Keratinocyte (primary cell): ENCODE measurements at regions not wholly inside any gene's neighbourhood (a gene's known extent, or its start where the extent isn't known, plus 50 kb on each side); places are given as distances from the start of the nearest gene placed in this dataset.

Experiments
- DNase-seq: peaks from one replicate; pipeline ENCODE4 v3.0.0-alpha.2; 2011; ENCODE audit warnings: low read depth, missing footprints, low spot score
- FAIRE-seq: peaks from 2 replicates; lab custom pipeline; 2011; peaks lifted over from hg19 to GRCh38; lab: Jason Lieb, UNC
- H2AFZ ChIP-seq: 2 replicates; pipeline ENCODE4 v1.6.0; 2012; ENCODE audit warnings: low read length, control low read depth, inconsistent platforms; ENCODE audit not compliant: control insufficient read depth
- H3K27ac ChIP-seq: 2 replicates; pipeline ENCODE4 v1.5.1; 2011; ENCODE audit warnings: low read length; ENCODE audit not compliant: control insufficient read depth, insufficient read depth
- H3K27me3 ChIP-seq: 3 replicates; pipeline ENCODE4 v1.6.0; 2011; ENCODE audit warnings: low read length; ENCODE audit not compliant: control insufficient read depth, insufficient read depth; ENCODE audit errors: extremely low read depth
- H3K36me3 ChIP-seq, 2 experiments: 2 replicates in 1 of 2; 3 replicates in 1 of 2; pipeline ENCODE4 v1.5.1; 2011; ENCODE audit warnings: low read length in 2 of 2, mild to moderate bottlenecking in 1 of 2; ENCODE audit not compliant: control insufficient read depth in 2 of 2, insufficient read depth in 2 of 2; ENCODE audit errors: extremely low read depth in 1 of 2
- H3K4me1 ChIP-seq: 3 replicates; pipeline ENCODE4 v1.5.1; 2011; ENCODE audit warnings: low read length; ENCODE audit not compliant: control insufficient read depth, insufficient read depth; ENCODE audit errors: extremely low read depth
- H3K4me2 ChIP-seq: 3 replicates; pipeline ENCODE4 v1.6.0; 2011; ENCODE audit warnings: low read depth, low read length; ENCODE audit not compliant: control insufficient read depth, insufficient read depth; ENCODE audit errors: extremely low read depth
- H3K4me3 ChIP-seq, 3 experiments: fragments of 200-600 bp in 1 of 3; sonication (generic) in 1 of 3; 2 replicates in 2 of 3; 3 replicates in 1 of 3; pipeline ENCODE4 v1.5.1; 2011 to 2016; ENCODE audit warnings: low read length in 3 of 3, mild to moderate bottlenecking in 3 of 3, control low read depth in 2 of 3, inconsistent platforms in 1 of 3, low read depth in 1 of 3, mixed read lengths in 1 of 3, mixed run types in 1 of 3, moderate library complexity in 1 of 3; ENCODE audit not compliant: control insufficient read depth in 2 of 3, insufficient read depth in 2 of 3; ENCODE audit errors: extremely low read depth in 1 of 3
- H3K79me2 ChIP-seq: 2 replicates; pipeline ENCODE4 v1.6.0; 2012; ENCODE audit warnings: low read length; ENCODE audit not compliant: control insufficient read depth, insufficient read depth
- H3K9ac ChIP-seq: 3 replicates; pipeline ENCODE4 v1.6.0; 2011; ENCODE audit warnings: low read length; ENCODE audit not compliant: control insufficient read depth, insufficient read depth; ENCODE audit errors: extremely low read depth
- H3K9me1 ChIP-seq: 3 replicates; pipeline ENCODE4 v1.6.0; 2011; ENCODE audit warnings: low read length; ENCODE audit not compliant: control insufficient read depth, insufficient read depth; ENCODE audit errors: extremely low read depth
- H3K9me3 ChIP-seq: 2 replicates; pipeline ENCODE4 v1.5.1; 2012; ENCODE audit warnings: low read depth, low read length; ENCODE audit not compliant: control insufficient read depth
- H4K20me1 ChIP-seq: 3 replicates; pipeline ENCODE4 v1.6.0; 2011; ENCODE audit warnings: low read length; ENCODE audit not compliant: control insufficient read depth, insufficient read depth; ENCODE audit errors: extremely low read depth
- CTCF ChIP-seq, 3 experiments: IDR thresholded peaks in 1 of 3; conservative IDR thresholded peaks in 1 of 3; optimal IDR thresholded peaks in 1 of 3; 2 replicates in 2 of 3; 3 replicates in 1 of 3; pipeline versions ENCODE3 to v1.5.1; 2011; ENCODE audit warnings: low read length in 3 of 3, mild to moderate bottlenecking in 3 of 3, moderate library complexity in 2 of 3, control low read depth in 1 of 3, inconsistent platforms in 1 of 3; ENCODE audit not compliant: insufficient read depth in 2 of 3; ENCODE audit errors: extremely low read depth in 1 of 3
- EZH2 ChIP-seq: IDR thresholded peaks from one replicate; pipeline ENCODE4 v1.6.1; 2012; ENCODE audit warnings: inconsistent platforms, mild to moderate bottlenecking, low read length, moderate library complexity
- dilution Hi-C: fragments of 300-500 bp; cut with MboI; formaldehyde crosslinking; loops from one replicate; pipeline ENCODE4 v1.7.0; 2020; ENCODE audit warnings: low sequenced_read_pairs; ENCODE audit not compliant: extremely low pct_ligation_motif_present

- Histone ChIP-seq H3K9me1 (no peaks in the 10 kb centered on the region), H4K20me1 (no peaks in the 10 kb centered on the region), H3K9ac (no peak overlapping the region), H3K27me3 (no peaks in the 10 kb centered on the region), H3K4me1 (peaks cover 4% of the 10 kb centered on the region), H3K36me3 (no peaks in the 10 kb centered on the region), H3K4me3 (no peak overlapping the region), H3K79me2 (no peaks in the 10 kb centered on the region), H2AFZ (no peak overlapping the region), H3K27ac (no peak overlapping the region), H3K9me3 (no peaks in the 10 kb centered on the region), H3K4me2 (no peak overlapping the region)
- DNase-seq = no peak
- no peak for FAIRE-seq
- dilution Hi-C loops = no loop called here
- TF ChIP-seq EZH2 (no peak), CTCF (optimal IDR thresholded peaks at IDR 0.05 in 1 of 3, IDR thresholded peaks at IDR 0.05 in 1 of 3, conservative IDR thresholded peaks at IDR 0.05 in 1 of 3; ENCODE audit: extremely low read depth in 1 of 3, insufficient read depth in 2 of 3, low read length in 3 of 3) (no peak)
These were observed 172.4 kb upstream of the IVNS1ABP start for GRCh38 chr1:185489406-185489805.

- no peak overlapping the region for H3K4me3 ChIP-seq
- peaks cover 4% of the 10 kb centered on the region for H3K4me1 ChIP-seq
- H3K9ac ChIP-seq = no peak overlapping the region
- FAIRE-seq (peak; percentile 83), DNase-seq (no peak)
- H3K27ac ChIP-seq = no peak overlapping the region
- no peaks in the 10 kb centered on the region for H3K9me1 ChIP-seq
- H3K36me3 ChIP-seq = no peaks in the 10 kb centered on the region
- no peaks in the 10 kb centered on the region for H3K27me3 ChIP-seq
- TF ChIP-seq EZH2 (no peak), CTCF (optimal IDR thresholded peaks at IDR 0.05 in 1 of 3, IDR thresholded peaks at IDR 0.05 in 1 of 3, conservative IDR thresholded peaks at IDR 0.05 in 1 of 3; ENCODE audit: extremely low read depth in 1 of 3, insufficient read depth in 2 of 3, low read length in 3 of 3) (no peak)
- dilution Hi-C loops = no loop called here
- H2AFZ ChIP-seq = peak overlapping the region; percentile 39
- H4K20me1 ChIP-seq = no peaks in the 10 kb centered on the region
- H3K79me2 ChIP-seq = no peaks in the 10 kb centered on the region
- H3K9me3 ChIP-seq = no peaks in the 10 kb centered on the region
- peak overlapping the region; percentile 34 for H3K4me2 ChIP-seq
These were observed 171.8 kb upstream of the IVNS1ABP start for GRCh38 chr1:185488808-185489207.
